ENCODE measurements at regions not wholly inside any gene's neighbourhood (a gene's known extent, or its start where the extent isn't known, plus 50 kb on each side); places are given as distances from the start of the nearest gene placed in this dataset.

DNA sequence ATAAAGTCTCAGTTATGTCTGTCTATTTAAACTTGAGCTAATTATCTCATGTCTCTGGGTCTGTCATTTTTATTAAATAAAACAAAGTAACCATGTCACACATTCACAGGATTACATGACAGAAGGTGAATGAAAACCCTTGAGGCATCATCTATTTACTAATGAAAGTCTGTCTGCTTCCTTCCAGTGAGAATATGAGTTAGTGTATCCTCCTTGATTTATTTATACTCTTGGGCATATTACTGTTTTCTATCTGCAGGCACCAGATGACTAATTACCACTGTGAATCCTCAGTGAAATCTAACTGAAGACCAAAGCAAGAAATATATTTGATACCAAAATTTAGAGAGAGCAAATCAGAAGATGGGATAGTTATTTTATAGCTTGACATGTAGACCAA, 163.7 kb downstream of the CDC14C start:
- TF ChIP-seq CTCF (IDR thresholded peaks at IDR 0.05) (no peak), EP300 (IDR thresholded peaks at IDR 0.05) (no peak), POLR2A (IDR thresholded peaks at IDR 0.05) (no peak)
